ENCODE measurements at regions not wholly inside any gene's neighbourhood (a gene's known extent, or its start where the extent isn't known, plus 50 kb on each side); places are given as distances from the start of the nearest gene placed in this dataset.

GRCh38 chr20:1813674-1814635 lies 81.3 kb upstream of the SIRPA start:
- Histone ChIP-seq H4K20me1 (ENCODE audit: insufficient read depth) (no peaks in the 10 kb centered on the region), H3F3A (ENCODE audit: insufficient read depth) (peaks cover 55% of the 10 kb centered on the region), H3K9me3 (ENCODE audit: low read depth) (no peaks in the 10 kb centered on the region), H3K4me2 (ENCODE audit: unreplicated experiment) (no peak overlapping the region), H3K4me3 (no peak overlapping the region), H3K9ac (peak overlapping the region; percentile 23), H3K9me2 (ENCODE audit: insufficient read depth) (no peaks in the 10 kb centered on the region), H3K79me2 (ENCODE audit: insufficient read depth) (no peaks in the 10 kb centered on the region), H3K27ac (peak overlapping the region; percentile 91), H2AFZ (no peak overlapping the region), H3K36me3 (ENCODE audit: low read depth) (no peaks in the 10 kb centered on the region), H3K27me3 (replicated peaks; ENCODE audit: insufficient read depth) (no peaks in the 10 kb centered on the region), H3K4me1 (ENCODE audit: insufficient read depth) (peaks cover 79% of the 10 kb centered on the region)
- in situ Hi-C loops (cut with MboI) = no loop called here
- no peak for DNase-seq
- TF ChIP-seq EZH2phosphoT487 (IDR thresholded peaks at IDR 0.05; ENCODE audit: insufficient read depth, low read depth) (no peak), EZH2 (IDR thresholded peaks at IDR 0.05; ENCODE audit: insufficient read depth, poor library complexity, severe bottlenecking) (no peak)
- WGBS, 2 experiments (ENCODE audit: low coverage in 1 of 2, low lambda C conversion rate in 2 of 2, missing lambda C conversion rate in 2 of 2) = 60 to 64% methylated on average over 12 to 13 of the region's 13 CpGs

DNA sequence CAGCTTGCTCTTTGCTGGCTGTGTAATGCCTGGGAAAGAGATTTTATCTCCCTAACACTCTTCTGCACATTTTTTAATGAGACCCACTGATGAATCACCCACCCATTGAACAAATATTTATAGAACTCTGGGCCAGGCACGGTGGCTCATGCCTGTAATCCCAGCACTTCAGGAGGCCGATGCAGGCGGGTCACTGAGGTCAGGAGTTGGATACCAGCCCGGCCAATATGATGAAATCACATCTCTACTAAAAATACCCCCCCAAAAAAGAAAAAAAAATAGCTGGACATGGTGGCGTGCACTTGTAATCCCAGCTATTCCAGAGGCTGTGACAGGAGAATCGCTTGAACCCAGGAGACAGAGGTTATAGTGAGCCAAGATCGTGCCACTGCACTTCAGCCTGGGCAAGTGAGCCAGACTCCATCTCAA lies 82.1 kb upstream of the SIRPA start:
- Histone ChIP-seq H3K9ac (peak overlapping the region; percentile 59), H3K27ac (peak overlapping the region; percentile 91), H3K4me3 (no peak overlapping the region), H3K9me3 (ENCODE audit: low read depth) (no peaks in the 10 kb centered on the region), H4K20me1 (ENCODE audit: insufficient read depth) (no peaks in the 10 kb centered on the region), H3K79me2 (ENCODE audit: insufficient read depth) (no peaks in the 10 kb centered on the region), H3K4me1 (ENCODE audit: insufficient read depth) (peaks cover 78% of the 10 kb centered on the region), H2AFZ (no peak overlapping the region), H3K36me3 (ENCODE audit: low read depth) (no peaks in the 10 kb centered on the region), H3K27me3 (replicated peaks; ENCODE audit: insufficient read depth) (no peaks in the 10 kb centered on the region), H3K9me2 (ENCODE audit: insufficient read depth) (no peaks in the 10 kb centered on the region), H3F3A (ENCODE audit: insufficient read depth) (peaks cover 62% of the 10 kb centered on the region), H3K4me2 (ENCODE audit: unreplicated experiment) (peak overlapping the region; percentile 36)
- peak; percentile 93 for DNase-seq
- in situ Hi-C loops (cut with MboI) = no loop called here
- TF ChIP-seq EZH2 (IDR thresholded peaks at IDR 0.05; ENCODE audit: insufficient read depth, poor library complexity, severe bottlenecking) (no peak), EZH2phosphoT487 (IDR thresholded peaks at IDR 0.05; ENCODE audit: insufficient read depth, low read depth) (no peak)
- WGBS, 2 experiments (ENCODE audit: low coverage in 1 of 2, low lambda C conversion rate in 2 of 2, missing lambda C conversion rate in 2 of 2) = 7 to 8% methylated on average over 7 of the region's 7 CpGs

- Histone ChIP-seq H4K20me1 (ENCODE audit: insufficient read depth) (no peaks in the 10 kb centered on the region), H3K4me2 (ENCODE audit: unreplicated experiment) (peak overlapping the region; percentile 22), H3F3A (ENCODE audit: insufficient read depth) (peaks cover 54% of the 10 kb centered on the region), H3K27me3 (replicated peaks; ENCODE audit: insufficient read depth) (no peaks in the 10 kb centered on the region), H3K4me3 (no peak overlapping the region), H2AFZ (no peak overlapping the region), H3K79me2 (ENCODE audit: insufficient read depth) (no peaks in the 10 kb centered on the region), H3K4me1 (ENCODE audit: insufficient read depth) (peaks cover 71% of the 10 kb centered on the region), H3K27ac (peak overlapping the region; percentile 91), H3K9ac (peak overlapping the region; percentile 64), H3K36me3 (ENCODE audit: low read depth) (no peaks in the 10 kb centered on the region), H3K9me2 (ENCODE audit: insufficient read depth) (no peaks in the 10 kb centered on the region), H3K9me3 (ENCODE audit: low read depth) (no peaks in the 10 kb centered on the region)
- TF ChIP-seq EZH2phosphoT487 (IDR thresholded peaks at IDR 0.05; ENCODE audit: insufficient read depth, low read depth) (no peak), EZH2 (IDR thresholded peaks at IDR 0.05; ENCODE audit: insufficient read depth, poor library complexity, severe bottlenecking) (no peak)
- in situ Hi-C loops (cut with MboI) = no loop called here
- DNase-seq = no peak
- 84 to 86% methylated on average over 5 of the region's 5 CpGs for WGBS, 2 experiments (ENCODE audit: low coverage in 1 of 2, low lambda C conversion rate in 2 of 2, missing lambda C conversion rate in 2 of 2)
These were observed 83.3 kb upstream of the SIRPA start for GRCh38 chr20:1811621-1812498.

DNA sequence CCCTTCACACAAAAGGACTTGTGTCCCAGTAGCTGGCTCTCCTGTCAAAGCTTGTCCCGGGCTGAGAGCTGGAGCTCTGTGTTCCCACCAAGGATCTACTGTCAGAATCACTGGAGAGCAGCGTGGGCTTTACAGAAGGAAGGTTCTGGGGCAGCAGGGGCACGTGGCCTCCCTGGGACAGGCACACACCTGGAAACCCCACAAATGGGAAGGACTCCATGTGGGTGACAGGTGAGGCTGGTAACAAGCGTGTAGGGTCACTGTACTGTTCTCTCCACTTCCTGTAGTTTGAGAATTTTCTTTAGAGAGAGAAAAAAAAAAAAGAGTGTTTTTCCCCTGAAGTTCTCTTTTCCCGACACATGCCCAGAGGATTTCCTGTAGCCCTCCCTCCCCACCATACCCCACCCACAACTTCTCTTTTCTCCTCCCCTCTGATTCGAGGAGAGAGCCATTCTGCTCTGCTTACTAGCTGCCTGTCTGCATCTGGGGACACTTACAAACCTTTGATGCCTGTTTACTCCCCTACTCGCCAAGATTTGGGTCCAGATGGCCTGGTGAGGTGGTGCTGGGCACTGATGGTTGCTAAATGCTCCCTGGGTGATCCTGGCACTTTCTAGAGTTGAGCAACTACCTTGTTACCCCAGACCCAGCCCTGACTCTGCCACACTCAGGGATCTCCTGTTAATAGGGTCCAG lies 84.1 kb upstream of the SIRPA start:
- Histone ChIP-seq H3F3A (ENCODE audit: insufficient read depth) (peaks cover 51% of the 10 kb centered on the region), H3K27ac (peak overlapping the region; percentile 91), H3K36me3 (ENCODE audit: low read depth) (no peaks in the 10 kb centered on the region), H3K9me2 (ENCODE audit: insufficient read depth) (no peaks in the 10 kb centered on the region), H4K20me1 (ENCODE audit: insufficient read depth) (no peaks in the 10 kb centered on the region), H3K4me3 (no peak overlapping the region), H3K79me2 (ENCODE audit: insufficient read depth) (no peaks in the 10 kb centered on the region), H2AFZ (no peak overlapping the region), H3K27me3 (replicated peaks; ENCODE audit: insufficient read depth) (no peaks in the 10 kb centered on the region), H3K4me2 (ENCODE audit: unreplicated experiment) (peak overlapping the region; percentile 33), H3K9me3 (ENCODE audit: low read depth) (no peaks in the 10 kb centered on the region), H3K4me1 (ENCODE audit: insufficient read depth) (peaks cover 63% of the 10 kb centered on the region), H3K9ac (peak overlapping the region; percentile 64)
- DNase-seq = peak; percentile 46
- TF ChIP-seq EZH2phosphoT487 (IDR thresholded peaks at IDR 0.05; ENCODE audit: insufficient read depth, low read depth) (no peak), EZH2 (IDR thresholded peaks at IDR 0.05; ENCODE audit: insufficient read depth, poor library complexity, severe bottlenecking) (no peak)
- WGBS, 2 experiments (ENCODE audit: low coverage in 1 of 2, low lambda C conversion rate in 2 of 2, missing lambda C conversion rate in 2 of 2) = 41 to 49% methylated on average over 7 of the region's 7 CpGs
- in situ Hi-C loops (cut with MboI) = no loop called here

Measured in GM23248 (cell line).